ENCODE measurements at regions not wholly inside any gene's neighbourhood (a gene's known extent, or its start where the extent isn't known, plus 50 kb on each side); places are given as distances from the start of the nearest gene placed in this dataset.

- no peak for TF ChIP-seq EZH2 (IDR thresholded peaks at IDR 0.05; ENCODE audit: borderline replicate concordance, low read length)
- no peak for TF ChIP-seq CTCF (IDR thresholded peaks at IDR 0.05; ENCODE audit: low read length)
These were observed 678.8 kb downstream of the DIPK2A start for GRCh38 chr3:144650380-144650779.
